Activated CD4-positive, alpha-beta T cell treated with anti-CD3 and anti-CD28 coated beads for 1 hour (primary cell): ENCODE measurements at regions not wholly inside any gene's neighbourhood (a gene's known extent, or its start where the extent isn't known, plus 50 kb on each side); places are given as distances from the start of the nearest gene placed in this dataset.

Experiments used
- DNase-seq: peaks from one replicate; pipeline ENCODE4 v3.0.0-alpha.2; 2020

- no peak for DNase-seq
Measured at GRCh38 chr10:118500477-118501104, 94.9 kb downstream of the PRLHR start.

DNA sequence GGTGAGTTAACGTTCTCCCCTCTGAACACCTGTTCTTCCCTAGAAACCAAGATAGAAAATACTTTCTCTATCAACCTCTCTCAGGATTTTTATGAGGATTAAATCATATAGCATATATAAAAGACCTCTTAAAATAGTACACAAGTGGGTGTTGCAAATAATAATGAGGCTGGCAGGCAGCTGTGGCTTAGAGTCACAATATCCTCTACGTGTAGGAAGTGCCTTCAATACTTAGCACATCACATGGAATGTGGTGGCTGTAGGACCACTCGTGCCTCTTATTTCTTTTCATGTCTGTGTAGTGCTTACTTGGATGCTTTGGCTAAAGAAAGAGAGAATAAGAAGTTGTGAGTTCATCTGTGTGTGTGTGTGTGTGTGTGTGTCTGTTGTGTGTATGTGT, 96.3 kb downstream of the PRLHR start:
- no peak for DNase-seq

- DNase-seq = no peak
Measured at GRCh38 chr10:118498623-118499022, 96.8 kb downstream of the PRLHR start.

DNA sequence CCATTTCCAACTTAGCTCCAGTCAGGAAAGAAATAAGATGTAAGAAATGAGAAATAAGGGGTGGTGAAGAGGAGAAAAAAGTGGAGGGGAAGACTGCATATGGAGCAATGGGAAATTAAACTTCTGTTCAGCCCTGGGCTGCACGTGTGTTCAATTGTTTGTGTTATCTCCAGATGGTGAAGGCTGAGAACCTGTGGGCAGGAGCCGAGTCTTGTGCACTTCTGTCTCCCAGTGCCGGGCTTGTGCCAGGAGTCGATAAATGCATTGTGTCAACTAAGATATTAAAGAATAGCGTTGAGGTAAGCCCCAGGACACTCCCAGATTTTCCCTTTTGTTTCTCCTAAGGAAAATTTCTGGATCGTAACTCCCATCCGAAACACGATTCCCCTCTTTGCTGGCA, 98.2 kb downstream of the PRLHR start:
- no peak for DNase-seq

DNA sequence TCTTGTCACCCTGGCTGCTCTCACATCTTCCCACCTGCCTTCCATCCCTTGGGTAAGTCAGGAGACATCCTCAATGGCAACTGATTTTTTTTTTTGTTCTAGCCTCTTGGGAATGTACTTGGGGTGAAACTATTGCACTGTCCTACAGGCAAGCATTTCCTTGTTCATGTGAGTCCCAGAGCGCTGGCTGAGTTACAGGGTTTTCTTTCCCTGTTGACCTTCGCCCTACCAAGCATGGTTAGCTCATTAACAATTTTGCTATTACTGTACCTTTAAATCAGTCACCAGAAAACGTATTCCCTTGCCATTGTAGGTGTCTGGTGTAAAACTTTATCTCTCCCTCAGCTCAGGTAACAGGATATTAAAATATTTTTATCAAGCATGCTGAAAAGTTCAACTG, 98.9 kb downstream of the PRLHR start:
- DNase-seq = no peak

GRCh38 chr10:118495499-118495898, 99.9 kb downstream of the PRLHR start:
- no peak for DNase-seq

DNA sequence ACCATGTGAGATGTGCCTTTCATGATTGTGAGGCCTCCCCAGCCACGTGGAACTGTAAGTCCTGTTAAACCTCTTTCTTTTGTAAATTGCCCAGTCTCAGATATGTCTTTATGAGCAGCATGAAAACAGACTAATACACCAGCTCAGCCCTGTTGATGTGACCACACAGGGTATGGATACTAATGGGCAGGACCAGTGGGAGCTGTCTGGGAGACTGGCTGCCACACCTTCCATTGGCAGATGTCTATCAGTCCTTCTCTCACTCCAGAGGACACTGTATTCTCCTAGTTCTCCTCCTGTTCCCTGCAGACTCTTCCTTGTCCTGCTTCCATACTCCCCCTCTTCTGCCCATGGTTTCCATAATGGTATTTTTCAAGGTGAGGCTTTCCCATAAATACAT, 104.4 kb downstream of the PRLHR start:
- DNase-seq = no peak

- no peak for DNase-seq
Measured at GRCh38 chr10:118488710-118489497, 106.5 kb downstream of the PRLHR start.

DNA sequence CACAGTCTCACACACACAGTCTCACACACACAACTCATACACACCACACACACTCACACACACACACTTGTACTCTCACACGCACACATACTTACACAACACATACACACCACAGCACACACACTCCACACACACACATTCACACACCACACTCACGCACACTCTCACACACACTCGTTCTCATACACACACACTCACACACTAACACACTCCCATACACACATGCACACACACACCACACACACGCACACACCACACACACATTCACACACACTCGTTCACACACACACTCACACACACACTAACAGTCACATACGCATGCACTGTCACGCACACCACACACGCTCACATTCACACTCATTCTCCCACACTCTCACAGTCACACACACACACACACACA, 109.8 kb downstream of the PRLHR start:
- DNase-seq = no peak

DNA sequence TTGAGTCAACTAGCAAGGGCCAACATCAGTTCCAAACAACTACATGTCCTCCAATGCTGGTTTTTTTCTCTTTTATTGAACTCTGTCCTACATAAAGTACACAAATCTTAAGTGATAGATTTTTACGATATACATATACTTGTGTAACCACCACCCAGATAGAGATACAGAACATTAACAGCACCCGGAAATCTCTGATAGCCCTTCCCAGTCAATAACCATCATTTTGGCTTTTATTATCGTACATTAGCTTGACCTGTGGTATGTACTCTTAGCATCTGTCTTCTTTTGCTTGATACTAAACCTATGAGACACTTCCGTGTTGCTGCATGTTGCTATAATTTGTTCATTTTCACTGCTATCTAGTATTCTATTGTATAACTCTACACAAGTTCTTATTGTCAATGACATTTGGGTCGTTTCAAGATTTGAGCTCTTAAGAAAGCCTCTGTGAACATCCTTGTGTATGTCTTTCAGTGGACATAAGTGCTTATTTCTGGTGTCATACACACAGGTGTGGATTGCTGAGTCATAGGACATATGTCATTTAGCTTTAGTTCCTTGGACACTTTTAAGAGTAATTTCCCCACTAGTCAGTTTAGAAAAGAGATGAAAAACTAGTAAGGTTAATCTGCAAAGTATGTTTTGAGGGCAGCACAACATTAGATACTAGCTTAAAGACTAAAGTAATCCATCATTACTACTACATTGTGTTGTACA, 111.1 kb downstream of the PRLHR start:
- no peak for DNase-seq

- no peak for DNase-seq
Measured at GRCh38 chr10:118483496-118483895, 112.0 kb downstream of the PRLHR start.

DNA sequence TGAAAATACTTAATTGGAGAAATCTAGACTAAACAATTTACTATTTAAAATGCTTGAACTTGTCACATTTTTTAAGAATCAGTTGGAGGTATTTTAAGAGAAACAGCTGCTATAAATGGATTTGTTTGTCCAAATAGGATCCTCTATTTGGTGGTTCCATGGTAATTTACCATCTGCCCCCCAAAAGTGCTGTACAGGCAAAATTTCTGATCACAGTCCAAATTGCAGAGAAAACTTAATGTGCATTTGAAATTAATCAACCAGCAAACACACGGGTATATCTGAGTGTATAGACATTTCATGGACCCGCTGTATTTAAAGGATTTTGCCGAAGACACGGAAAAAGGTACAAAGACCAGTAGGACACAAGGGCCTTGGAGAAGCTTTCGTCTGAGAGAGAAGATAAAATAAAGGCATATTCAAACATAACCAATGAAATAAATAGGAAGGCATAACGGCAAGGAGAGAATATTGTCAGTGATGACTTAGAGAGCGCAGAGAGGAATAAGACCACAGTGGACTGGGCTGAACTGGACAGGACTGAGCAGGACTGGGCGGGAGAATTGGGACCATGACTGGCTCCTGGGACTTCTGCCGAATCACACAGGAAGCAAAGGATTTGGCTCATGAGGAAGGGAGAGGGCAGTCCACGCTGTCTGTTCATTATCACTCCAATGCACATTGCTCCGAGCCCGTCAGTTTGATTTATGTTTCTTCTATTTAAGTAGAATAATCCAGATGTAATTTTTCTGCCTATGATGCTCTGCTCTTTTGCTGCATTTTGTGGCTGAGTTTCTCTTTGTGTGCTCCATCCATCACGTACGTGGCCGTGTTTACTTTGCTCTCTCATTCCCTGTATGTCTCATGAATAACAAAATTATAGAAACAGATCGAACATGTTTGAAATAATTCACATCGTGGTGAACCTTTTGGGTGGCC, 112.8 kb downstream of the PRLHR start:
- no peak for DNase-seq

DNA sequence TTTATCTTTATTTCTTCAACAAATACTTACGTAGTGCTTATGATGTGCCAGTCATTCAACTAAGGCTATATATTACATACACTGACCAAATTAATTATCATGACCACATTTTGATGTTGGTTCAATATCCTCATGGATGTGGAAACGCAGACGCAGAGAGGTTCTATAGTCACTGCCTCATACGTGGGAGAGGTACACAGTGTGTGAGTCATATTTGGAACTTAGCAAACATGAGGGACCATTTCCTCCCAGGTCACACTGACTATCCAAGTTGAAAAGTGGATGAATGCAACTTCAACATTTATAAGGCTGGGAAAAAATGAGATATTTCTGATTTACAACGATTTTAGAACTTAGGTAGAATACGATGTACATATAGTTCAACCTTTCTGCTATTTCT, 113.6 kb downstream of the PRLHR start:
- DNase-seq = no peak

GRCh38 chr10:118475214-118475613, 120.2 kb downstream of the PRLHR start:
- DNase-seq = no peak

- no peak for DNase-seq
Measured at GRCh38 chr10:118474111-118474510, 121.3 kb downstream of the PRLHR start.

- DNase-seq = no peak
Measured at GRCh38 chr10:118473305-118473960, 122.0 kb downstream of the PRLHR start.

- no peak for DNase-seq
Measured at GRCh38 chr10:118472415-118473304, 122.8 kb downstream of the PRLHR start.

DNA sequence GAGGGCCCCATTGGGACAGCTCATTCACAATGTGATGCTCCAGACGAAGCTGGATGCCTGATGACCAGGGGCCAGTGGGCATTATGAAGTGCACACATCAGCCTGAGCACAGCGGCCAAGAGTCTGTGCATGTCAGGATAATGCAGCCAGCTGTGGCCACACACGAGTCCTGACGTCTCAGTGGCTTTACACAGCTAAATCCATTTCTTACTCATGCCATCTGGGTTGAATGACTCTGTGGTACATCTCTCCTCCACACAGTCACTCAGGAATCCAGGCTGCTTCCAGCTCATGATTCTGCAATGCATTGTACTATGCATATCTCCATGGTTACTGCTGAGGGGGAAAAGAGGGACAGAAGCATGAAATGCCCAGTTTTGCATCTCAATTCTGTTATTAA, 123.6 kb downstream of the PRLHR start:
- DNase-seq = no peak

DNA sequence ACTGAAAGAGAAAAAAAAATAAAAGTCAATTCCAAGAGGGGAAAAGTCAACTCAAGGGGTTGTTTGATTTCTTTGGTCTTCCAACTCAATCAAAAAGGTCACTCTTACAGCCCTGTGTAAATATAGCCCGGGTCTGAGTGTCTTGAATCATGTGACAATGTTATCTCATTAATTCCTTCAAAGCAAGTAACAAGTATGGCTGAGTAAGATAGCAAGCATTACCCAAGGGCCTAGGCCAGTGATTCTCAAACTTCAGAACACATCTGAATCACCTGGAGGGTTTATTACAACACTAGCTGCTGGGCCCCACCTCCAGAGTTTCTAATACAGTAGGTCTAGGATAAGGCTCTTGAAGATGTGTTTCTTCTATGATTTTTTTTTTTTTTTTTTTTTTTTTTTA, 125.0 kb downstream of the PRLHR start:
- DNase-seq = no peak

DNA sequence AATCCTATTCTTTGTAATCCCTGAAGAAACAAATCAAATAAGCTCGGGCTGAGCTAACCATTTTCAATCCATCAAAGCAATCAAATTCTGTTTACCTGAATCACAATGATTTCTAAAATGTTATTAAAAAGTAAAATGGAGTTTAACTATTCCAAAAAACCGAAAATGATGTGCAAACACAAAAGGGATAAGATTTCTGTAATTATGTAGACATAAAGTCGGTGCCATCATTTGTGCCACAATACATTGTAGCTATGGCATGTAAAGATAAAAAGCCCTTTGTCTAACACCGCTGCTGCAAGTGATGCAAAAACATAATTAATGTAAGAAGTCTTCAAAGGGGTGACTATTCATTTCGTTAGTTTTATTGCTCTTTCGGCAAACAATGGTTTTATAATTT, 125.1 kb upstream of the FAM204A start:
- DNase-seq = no peak

GRCh38 chr10:118465300-118465874, 123.3 kb upstream of the FAM204A start:
- DNase-seq = no peak
